ENCODE measurements at regions not wholly inside any gene's neighbourhood (a gene's known extent, or its start where the extent isn't known, plus 50 kb on each side); places are given as distances from the start of the nearest gene placed in this dataset.
"Not testable (repeated sequence)": the region's sequence is repeated elsewhere in the genome, so short reads cannot be mapped to it uniquely, and the experiment has no call there.

GRCh38 chr13:33411312-33411711, 125.8 kb upstream of the STARD13 start:
- no peak for DNase-seq

- DNase-seq = no peak
These were observed 130.3 kb upstream of the STARD13 start for GRCh38 chr13:33415822-33416221.

DNA sequence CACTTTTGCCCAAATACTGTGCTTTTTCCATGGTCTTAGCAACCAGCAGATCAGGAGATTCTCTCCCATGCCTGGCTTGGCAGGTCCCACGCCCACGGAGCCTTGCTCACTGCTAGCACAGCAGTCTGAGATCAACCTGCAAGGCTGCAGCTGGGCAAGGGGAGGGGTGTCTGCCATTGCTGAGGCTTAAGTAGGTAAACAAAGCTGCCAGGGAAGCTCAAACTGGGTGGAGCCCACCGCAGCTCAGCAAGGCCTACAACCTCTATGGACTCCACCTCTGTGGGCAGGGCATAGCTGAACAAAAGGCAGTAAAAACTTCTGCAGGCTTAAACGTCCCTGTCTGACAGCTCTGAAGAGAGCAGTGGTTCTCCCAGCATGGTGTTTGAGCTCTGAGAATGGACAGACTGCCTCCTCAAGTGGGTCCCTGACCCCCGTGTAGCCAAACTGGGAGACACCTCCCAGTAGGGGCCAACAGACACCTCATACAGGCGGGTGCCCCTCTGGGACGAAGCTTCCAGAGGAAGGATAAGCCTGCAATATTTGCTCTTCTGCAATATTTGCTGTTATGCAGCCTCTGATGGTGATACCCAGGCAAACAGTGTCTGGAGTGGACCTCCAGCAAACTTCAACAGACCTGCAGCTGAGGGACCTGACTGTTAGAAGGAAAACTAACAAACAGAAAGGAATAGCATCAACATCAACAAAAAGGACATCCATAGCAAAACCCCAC, 132.8 kb upstream of the STARD13 start:
- DNase-seq = not testable (repeated sequence)

GRCh38 chr13:33420117-33420516, 134.6 kb upstream of the STARD13 start:
- DNase-seq = not testable (repeated sequence)

GRCh38 chr13:33426131-33426530, 140.6 kb upstream of the STARD13 start:
- DNase-seq = no peak

DNA sequence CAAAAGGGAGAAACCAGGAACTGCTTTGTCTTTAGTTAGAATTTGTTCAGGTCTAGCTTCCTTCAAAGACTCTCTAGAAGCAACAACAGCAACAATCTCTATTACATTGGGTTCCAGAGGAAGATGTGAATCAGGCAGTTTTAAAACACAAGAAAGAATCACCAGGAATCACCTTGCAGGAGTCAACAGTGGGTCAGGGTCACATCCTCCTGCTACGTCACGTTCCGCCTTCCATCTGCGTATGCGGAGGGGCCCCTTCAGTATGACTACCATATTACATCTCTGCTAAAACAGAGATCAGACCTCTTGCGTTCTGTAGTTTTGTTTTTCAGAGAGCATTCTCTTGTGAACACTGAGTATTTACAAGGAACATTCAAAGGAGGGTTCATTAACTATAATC, 147.8 kb upstream of the STARD13 start:
- DNase-seq = no peak

GRCh38 chr13:33434676-33435075, 149.1 kb upstream of the STARD13 start:
- DNase-seq = no peak

GRCh38 chr13:33435207-33435606, 149.7 kb upstream of the STARD13 start:
- DNase-seq = no peak

GRCh38 chr13:33438918-33439317, 153.4 kb upstream of the STARD13 start:
- no peak for DNase-seq

DNA sequence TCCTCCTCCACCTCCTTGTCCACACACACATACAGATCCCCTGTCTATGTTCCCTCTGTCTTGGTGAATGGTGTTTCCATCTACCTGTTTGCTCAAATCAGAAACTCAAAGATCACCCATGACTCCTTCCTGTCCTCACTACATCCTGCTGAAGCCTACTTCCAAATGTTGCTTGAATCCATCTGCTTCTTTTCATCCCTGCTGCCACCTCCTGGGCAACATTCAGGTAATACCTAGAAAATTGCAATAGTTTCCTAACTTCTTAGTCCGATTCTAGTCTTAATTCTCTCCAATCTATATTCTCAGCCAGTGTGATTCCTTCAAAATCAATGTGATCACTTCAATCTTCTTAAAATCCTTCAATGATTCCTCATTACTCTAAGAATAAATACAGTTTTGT, 155.5 kb upstream of the STARD13 start:
- no peak for DNase-seq

DNA sequence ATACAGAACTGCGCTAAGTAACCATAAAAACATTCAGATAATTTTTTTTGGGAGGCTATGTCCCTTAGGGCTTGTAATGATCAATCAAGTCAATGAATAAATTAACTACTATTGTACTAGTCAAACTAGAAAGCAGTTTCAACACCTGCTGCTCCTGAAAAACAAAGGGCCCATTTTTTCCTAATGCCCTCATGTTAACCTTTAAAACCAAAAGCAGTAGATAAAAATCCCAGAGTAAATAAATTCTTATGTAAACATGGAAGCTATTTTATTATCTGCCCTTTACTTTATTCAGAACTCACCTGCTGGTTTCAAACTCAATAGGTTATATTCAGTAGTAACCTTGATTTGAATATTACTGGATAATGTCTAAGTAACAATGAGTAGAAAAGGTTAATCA, 159.5 kb upstream of the STARD13 start:
- no peak for DNase-seq

GRCh38 chr13:33445476-33445875, 159.9 kb upstream of the STARD13 start:
- no peak for DNase-seq

DNA sequence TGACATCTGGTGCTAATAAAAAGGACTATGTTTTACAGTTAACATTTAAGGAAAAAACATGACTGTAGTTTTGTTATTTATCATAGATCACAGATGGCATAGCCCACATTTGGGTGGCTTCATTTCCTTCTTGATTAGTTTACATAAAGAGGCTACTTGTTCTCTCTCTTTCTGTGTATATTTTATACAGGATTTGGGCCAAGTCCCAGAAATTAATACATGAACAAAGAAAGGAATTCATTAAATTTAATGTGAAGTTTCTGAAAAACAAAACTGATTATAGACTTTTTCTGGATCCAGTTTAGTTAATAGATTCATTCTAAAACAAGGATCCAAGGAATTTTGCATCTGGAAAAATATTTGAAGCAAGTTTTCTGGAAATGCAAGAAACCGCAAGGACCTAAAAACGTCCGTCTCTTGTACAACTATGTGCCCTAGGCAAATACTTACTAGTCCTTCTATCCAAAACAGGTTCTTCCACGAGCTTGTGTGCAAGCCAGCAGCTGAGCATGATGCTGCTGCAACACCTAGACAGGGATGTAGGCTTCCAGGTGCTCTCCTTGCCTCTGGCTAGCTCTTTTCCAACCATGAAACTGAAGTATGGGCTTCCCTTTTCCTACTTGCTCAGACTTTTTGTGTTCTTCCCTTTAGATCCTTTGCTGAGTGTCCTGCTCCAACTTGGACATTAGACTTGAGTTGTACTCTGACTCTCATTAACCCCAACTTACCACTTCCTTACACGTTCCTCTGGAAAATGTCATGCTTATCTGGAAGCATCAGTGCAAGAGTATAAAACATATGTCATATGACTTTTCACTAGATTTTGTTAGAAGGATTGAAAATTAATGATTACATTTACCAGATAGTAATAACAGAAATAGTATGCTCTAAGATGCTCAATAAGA, 161.5 kb upstream of the STARD13 start:
- no peak for DNase-seq

- no peak for DNase-seq
These were observed 163.3 kb upstream of the STARD13 start for GRCh38 chr13:33448889-33449288.

- DNase-seq = no peak
These were observed 165.6 kb upstream of the STARD13 start for GRCh38 chr13:33450956-33451709.

DNA sequence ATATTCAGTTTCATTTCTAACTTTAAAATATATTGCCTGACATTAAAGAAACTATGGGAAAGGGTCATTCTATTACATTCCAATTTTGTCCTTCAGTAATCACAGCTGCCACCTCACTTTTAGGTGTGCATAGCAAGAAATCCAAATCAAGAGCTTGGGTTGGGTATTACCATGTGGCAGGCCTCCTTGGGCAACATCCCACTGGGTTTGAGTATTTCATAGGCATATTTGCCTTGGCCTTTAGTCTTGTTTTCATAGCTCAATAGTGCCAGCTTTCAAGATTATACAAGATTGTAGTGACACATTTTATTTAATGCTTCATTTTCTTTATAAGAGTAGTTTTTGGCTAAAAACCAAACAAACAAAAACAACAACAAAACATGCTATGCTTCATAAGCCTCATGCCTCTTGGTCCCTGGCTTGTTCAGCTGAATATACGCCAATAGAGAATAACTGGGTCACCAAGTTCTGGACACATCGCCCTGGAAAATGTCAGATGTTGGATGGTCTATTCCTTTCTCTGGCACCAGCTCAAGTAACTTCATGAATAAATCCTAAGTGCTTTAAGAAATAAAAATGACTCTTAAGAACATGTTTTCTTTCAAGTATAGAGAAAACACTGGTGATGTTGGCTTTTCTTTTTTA, 167.4 kb upstream of the STARD13 start:
- peak in 8 of 51 donors; percentile 4 to 47 (median 10) for DNase-seq

DNA sequence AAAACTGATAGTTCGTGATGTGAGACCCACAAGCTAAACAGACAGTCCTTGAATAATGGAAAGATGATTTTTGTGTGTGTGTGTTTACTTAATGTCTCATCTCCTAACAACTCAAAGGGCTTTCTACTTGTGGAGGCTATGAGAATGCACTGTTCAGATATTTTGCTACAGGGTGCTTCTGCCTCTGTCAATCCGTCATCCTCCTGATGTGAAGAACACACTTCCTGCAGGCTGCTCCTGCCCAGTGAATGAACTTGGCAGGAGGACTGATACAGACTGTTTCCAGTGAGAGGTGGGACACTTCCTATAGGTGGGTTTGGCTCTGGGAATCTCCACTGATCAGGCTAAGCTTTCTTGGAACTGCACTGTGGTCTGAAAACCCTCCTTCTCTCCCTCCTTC, 168.4 kb upstream of the STARD13 start:
- no peak for DNase-seq

DNA sequence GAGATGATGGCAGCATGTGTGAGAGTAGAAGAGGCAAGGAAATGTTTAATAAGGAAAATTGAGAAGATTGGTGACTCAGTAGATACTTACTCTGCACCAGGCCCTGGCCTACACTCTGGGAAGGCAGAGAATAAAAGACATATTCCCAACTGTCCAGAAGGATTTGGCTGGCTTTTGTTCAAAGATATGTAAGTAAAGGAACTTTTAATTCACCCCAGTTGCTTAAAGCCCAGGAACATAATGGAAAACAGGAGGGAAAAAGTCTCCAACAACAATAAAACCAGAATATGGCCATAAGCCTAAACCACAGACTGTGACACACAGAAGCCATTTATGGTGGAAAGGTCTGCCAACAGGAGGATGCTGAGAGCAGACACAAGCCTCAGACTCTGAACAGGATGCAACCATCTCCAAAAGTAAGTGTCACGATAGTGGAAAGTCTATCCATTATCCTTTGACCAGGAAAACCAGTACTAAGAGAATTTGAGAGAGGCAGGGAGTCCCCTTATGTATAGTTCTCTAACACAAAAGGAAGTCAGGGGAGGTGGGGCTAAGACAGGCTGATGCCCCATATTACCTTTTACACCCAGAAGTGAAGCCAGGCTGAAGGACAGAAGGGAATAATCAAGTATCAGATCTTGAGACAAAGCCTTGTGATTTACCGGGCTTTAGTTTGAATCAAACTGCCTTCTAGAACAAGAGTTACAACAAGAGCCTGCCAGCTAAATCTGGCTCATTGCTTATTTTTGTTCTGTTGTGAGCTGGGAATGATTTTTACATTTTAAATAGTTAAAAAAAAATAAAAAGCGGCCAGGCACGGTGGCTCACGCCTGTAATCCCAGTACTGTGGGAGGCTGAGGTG, 169.5 kb upstream of the STARD13 start:
- DNase-seq = no peak

DNA sequence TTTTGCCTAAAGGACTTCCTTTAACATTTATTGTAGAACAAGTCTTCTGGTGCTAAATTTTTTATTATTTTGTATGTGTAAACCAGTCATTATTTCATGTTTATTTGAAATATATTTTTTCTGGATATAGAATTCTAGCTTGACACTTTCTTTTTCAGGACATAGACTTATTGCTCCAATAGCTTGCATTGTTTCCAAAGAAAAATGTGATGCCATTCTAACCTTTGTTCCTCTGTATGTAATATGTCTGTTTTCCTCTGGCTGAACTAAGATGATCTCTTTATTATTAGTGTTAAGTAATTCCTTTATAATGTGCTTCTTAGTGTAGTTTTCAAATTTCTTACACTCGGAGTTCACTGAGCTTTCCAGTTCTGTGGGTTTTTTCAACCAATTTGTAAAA, 174.1 kb upstream of the STARD13 start:
- DNase-seq = no peak

GRCh38 chr13:33462109-33462508, 176.6 kb upstream of the STARD13 start:
- DNase-seq = no peak

- DNase-seq = no peak
These were observed 178.8 kb upstream of the STARD13 start for GRCh38 chr13:33464345-33464744.

Measured in hypothalamus (tissue), 51 donors.